GM12864 (cell line): ENCODE measurements at regions not wholly inside any gene's neighbourhood (a gene's known extent, or its start where the extent isn't known, plus 50 kb on each side); places are given as distances from the start of the nearest gene placed in this dataset.

ENCODE experiments used
- DNase-seq: peaks from one replicate; pipeline ENCODE4 v3.0.0-alpha.2; 2011; ENCODE audit warnings: low read depth
- H3K4me3 ChIP-seq: 2 replicates; pipeline ENCODE4 v1.5.1; 2011; ENCODE audit warnings: mild to moderate bottlenecking, low read depth, low read length, control low read depth
- CTCF ChIP-seq: IDR thresholded peaks from 2 replicates; pipeline ENCODE4 v1.5.1; 2011; ENCODE audit warnings: low read depth, mild to moderate bottlenecking, moderate library complexity, low read length, control low read depth, inconsistent platforms; ENCODE audit errors: missing control alignments

GRCh38 chr4:81602854-81603253, 131.1 kb upstream of the RASGEF1B start:
- DNase-seq: no peak
- no peak for TF ChIP-seq CTCF
- no peak overlapping the region for H3K4me3 ChIP-seq

GRCh38 chr4:81601358-81601694, 129.6 kb upstream of the RASGEF1B start:
- no peak for DNase-seq
- H3K4me3 ChIP-seq: no peak overlapping the region
- TF ChIP-seq CTCF: no peak

- H3K4me3 ChIP-seq: no peak overlapping the region
- no peak for TF ChIP-seq CTCF
- DNase-seq: no peak
Measured at GRCh38 chr4:81600520-81601357, 129.0 kb upstream of the RASGEF1B start.

GRCh38 chr4:81599742-81600380, 128.2 kb upstream of the RASGEF1B start:
- TF ChIP-seq CTCF: no peak
- no peak for DNase-seq
- no peak overlapping the region for H3K4me3 ChIP-seq

GRCh38 chr4:81595798-81596610, 124.3 kb upstream of the RASGEF1B start:
- TF ChIP-seq CTCF: no peak
- H3K4me3 ChIP-seq: no peak overlapping the region
- no peak for DNase-seq

- no peak overlapping the region for H3K4me3 ChIP-seq
- TF ChIP-seq CTCF: no peak
- DNase-seq: no peak
Measured at GRCh38 chr4:81595287-81595686, 123.6 kb upstream of the RASGEF1B start.
